ENCODE measurements at regions not wholly inside any gene's neighbourhood (a gene's known extent, or its start where the extent isn't known, plus 50 kb on each side); places are given as distances from the start of the nearest gene placed in this dataset.

GRCh38 chr5:156128026-156128425 is 198.9 kb upstream of the SGCD start:
- TF ChIP-seq CTCF (IDR thresholded peaks at IDR 0.05) = no peak
- DNase-seq (no peak), ATAC-seq (no peak)
- Mint-ChIP-seq H3K36me3 (ENCODE audit: low read depth) (no peaks in the 10 kb centered on the region), H3K9me3 (no peaks in the 10 kb centered on the region), H3K27me3 (peaks cover under 1% of the 10 kb centered on the region), H3K27ac (no peak overlapping the region), H3K4me1 (ENCODE audit: low read depth) (no peaks in the 10 kb centered on the region), H3K4me3 (no peak overlapping the region)
- intact Hi-C loops (cut with micrococcal nuclease) = no loop called here
- CTCF ChIA-PET = no interaction called here
- POLR2A ChIA-PET = no interaction called here

GRCh38 chr5:156134216-156134615 is 192.7 kb upstream of the SGCD start:
- intact Hi-C loops (cut with micrococcal nuclease) = no loop called here
- Mint-ChIP-seq H3K36me3 (ENCODE audit: low read depth) (no peaks in the 10 kb centered on the region), H3K27ac (no peak overlapping the region), H3K4me3 (no peak overlapping the region), H3K27me3 (peaks cover 4% of the 10 kb centered on the region), H3K4me1 (ENCODE audit: low read depth) (no peaks in the 10 kb centered on the region), H3K9me3 (no peaks in the 10 kb centered on the region)
- no peak for DNase-seq
- no peak for TF ChIP-seq CTCF (IDR thresholded peaks at IDR 0.05)
- ChIA-PET CTCF (no interaction called here), POLR2A (no interaction called here)
- no peak for ATAC-seq

DNA sequence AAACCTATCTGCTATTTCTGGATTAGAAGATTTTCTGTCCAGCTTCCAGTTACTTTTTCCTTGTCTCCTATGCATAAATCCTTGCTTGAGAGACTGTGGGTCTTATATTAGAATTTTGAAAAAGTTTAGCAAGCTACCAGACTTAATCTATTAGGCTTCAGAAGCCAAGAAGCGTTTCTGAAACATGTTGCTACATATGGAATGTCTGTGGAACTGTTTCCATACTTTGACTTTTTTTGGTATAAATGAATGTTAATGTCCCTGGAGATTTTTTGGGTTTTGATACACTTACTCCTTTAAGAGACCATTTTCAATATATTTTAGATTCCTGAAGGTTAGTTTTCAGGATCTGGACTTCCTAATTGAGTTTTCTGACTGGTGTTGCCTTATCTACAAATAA is 191.4 kb upstream of the SGCD start:
- H3K4me1 Mint-ChIP-seq (ENCODE audit: low read depth) = no peaks in the 10 kb centered on the region
- H3K27me3 Mint-ChIP-seq = peaks cover 4% of the 10 kb centered on the region
- H3K9me3 Mint-ChIP-seq = no peaks in the 10 kb centered on the region
- TF ChIP-seq CTCF (IDR thresholded peaks at IDR 0.05) = no peak
- H3K4me3 Mint-ChIP-seq = no peak overlapping the region
- DNase-seq (no peak), ATAC-seq (no peak)
- intact Hi-C loops (cut with micrococcal nuclease) = no loop called here
- no peaks in the 10 kb centered on the region for H3K36me3 Mint-ChIP-seq (ENCODE audit: low read depth)
- CTCF ChIA-PET = no interaction called here
- H3K27ac Mint-ChIP-seq = no peak overlapping the region
- POLR2A ChIA-PET = no interaction called here

- Mint-ChIP-seq H3K4me3 (no peak overlapping the region), H3K4me1 (ENCODE audit: low read depth) (peaks cover 1% of the 10 kb centered on the region), H3K27me3 (peaks cover 4% of the 10 kb centered on the region), H3K36me3 (ENCODE audit: low read depth) (no peaks in the 10 kb centered on the region), H3K27ac (no peak overlapping the region), H3K9me3 (peaks cover 1% of the 10 kb centered on the region)
- ChIA-PET CTCF (no interaction called here), POLR2A (no interaction called here)
- intact Hi-C loops (cut with micrococcal nuclease) = no loop called here
- ATAC-seq (no peak), DNase-seq (no peak)
- no peak for TF ChIP-seq CTCF (IDR thresholded peaks at IDR 0.05)
Measured at GRCh38 chr5:156137071-156137869, 189.7 kb upstream of the SGCD start.

DNA sequence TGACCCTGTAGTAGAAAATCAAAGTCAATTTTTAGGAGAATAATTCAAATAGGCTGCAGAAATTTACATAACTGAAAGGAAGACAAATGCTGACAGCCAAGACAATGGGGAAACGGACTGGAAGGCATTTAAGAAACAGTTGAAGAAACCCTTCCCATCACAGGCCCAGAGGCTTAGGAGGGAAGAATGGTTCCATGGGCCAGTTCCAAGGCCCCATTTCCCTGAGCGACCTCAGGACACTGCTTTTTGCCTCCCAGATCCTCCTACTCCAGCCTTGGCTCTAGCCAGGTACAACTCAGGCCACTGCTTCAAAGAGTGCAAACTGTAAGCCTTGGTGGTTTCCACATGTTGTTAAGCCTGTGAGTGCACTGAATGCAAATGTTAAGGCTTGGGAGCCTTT is 184.1 kb upstream of the SGCD start:
- no peak overlapping the region for H3K4me3 Mint-ChIP-seq
- intact Hi-C loops (cut with micrococcal nuclease) = no loop called here
- H3K27ac Mint-ChIP-seq = no peak overlapping the region
- TF ChIP-seq CTCF (IDR thresholded peaks at IDR 0.05) = no peak
- H3K9me3 Mint-ChIP-seq = peaks cover 8% of the 10 kb centered on the region
- no peaks in the 10 kb centered on the region for H3K36me3 Mint-ChIP-seq (ENCODE audit: low read depth)
- DNase-seq (no peak), ATAC-seq (no peak)
- peaks cover 2% of the 10 kb centered on the region for H3K4me1 Mint-ChIP-seq (ENCODE audit: low read depth)
- no peaks in the 10 kb centered on the region for H3K27me3 Mint-ChIP-seq
- CTCF ChIA-PET = no interaction called here
- POLR2A ChIA-PET = no interaction called here

Measured in activated CD8-positive, alpha-beta T cell treated with anti-CD3 and anti-CD28 coated beads for 36 hours (primary cell).